H1 (cell line): ENCODE measurements at regions not wholly inside any gene's neighbourhood (a gene's known extent, or its start where the extent isn't known, plus 50 kb on each side); places are given as distances from the start of the nearest gene placed in this dataset.

Source experiments
- RAD21 ChIP-seq, 2 experiments: IDR thresholded peaks in 1 of 2; conservative IDR thresholded peaks in 1 of 2; 2 replicates each; pipeline ENCODE4 v1.6.1; 2011; ENCODE audit warnings: low read depth in 2 of 2, low read length in 2 of 2, improper control_type of control experiment in 1 of 2, inconsistent platforms in 1 of 2, mild to moderate bottlenecking in 1 of 2, moderate library complexity in 1 of 2
- RFX5 ChIP-seq: IDR thresholded peaks from 2 replicates; pipeline ENCODE4 v1.6.1; 2011; ENCODE audit warnings: low read depth, low read length, improper control_type of control experiment, borderline replicate concordance
- TCF12 ChIP-seq: IDR thresholded peaks from 2 replicates; pipeline ENCODE4 v1.6.1; 2011; ENCODE audit warnings: low read depth, mild to moderate bottlenecking, low read length

GRCh38 chr10:28905371-28905770 lies 228.1 kb downstream of the BAMBI start (continued):
- TF ChIP-seq RFX5, result no peak
- no peak for TF ChIP-seq RAD21 (IDR thresholded peaks at IDR 0.05 in 1 of 2, conservative IDR thresholded peaks at IDR 0.05 in 1 of 2; ENCODE audit: low read depth in 2 of 2, low read length in 2 of 2)
- no peak for TF ChIP-seq TCF12
